Activated naive CD8-positive, alpha-beta T cell treated with anti-CD3 and anti-CD28 coated beads, Interleukin-2, amount 10 ng/mL, durations not matched to agents 7 days and 5 days (primary cell): ENCODE measurements at regions not wholly inside any gene's neighbourhood (a gene's known extent, or its start where the extent isn't known, plus 50 kb on each side); places are given as distances from the start of the nearest gene placed in this dataset.

Experiments used
- ATAC-seq: fragments of 150-1000 bp; cut with Tn5 transposase; one replicate; pipeline ENCODE4 v1.10.0; 2021; ENCODE audit warnings: low read depth, moderate library complexity
- POLR2A ChIA-PET: fragments of 350-600 bp; sonication (Branson Sonifier 250); formaldehyde crosslinking; loops from one replicate; lab custom pipeline; 2021; ENCODE audit warnings: antibody characterized with exemption; lab: Charles Lee
- DNase-seq: peaks from one replicate; pipeline ENCODE4 v3.0.0; 2021
- H3K27ac Mint-ChIP-seq: one replicate; pipeline ENCODE4 v1.8.0; 2022; ENCODE audit warnings: mild to moderate bottlenecking, mixed read lengths
- H3K27me3 Mint-ChIP-seq: one replicate; pipeline ENCODE4 v1.8.0; 2022; ENCODE audit warnings: mild to moderate bottlenecking, moderate library complexity, mixed read lengths
- H3K36me3 Mint-ChIP-seq: one replicate; pipeline ENCODE4 v1.8.0; 2021; ENCODE audit warnings: mild to moderate bottlenecking, mixed read lengths
- H3K4me1 Mint-ChIP-seq: one replicate; pipeline ENCODE4 v1.8.0; 2021; ENCODE audit warnings: mixed read lengths
- H3K4me3 Mint-ChIP-seq: one replicate; pipeline ENCODE4 v1.8.0; 2022; ENCODE audit warnings: mild to moderate bottlenecking, moderate library complexity, mixed read lengths
- H3K9me3 Mint-ChIP-seq: one replicate; pipeline ENCODE4 v1.8.0; 2021; ENCODE audit warnings: mixed read lengths

DNA sequence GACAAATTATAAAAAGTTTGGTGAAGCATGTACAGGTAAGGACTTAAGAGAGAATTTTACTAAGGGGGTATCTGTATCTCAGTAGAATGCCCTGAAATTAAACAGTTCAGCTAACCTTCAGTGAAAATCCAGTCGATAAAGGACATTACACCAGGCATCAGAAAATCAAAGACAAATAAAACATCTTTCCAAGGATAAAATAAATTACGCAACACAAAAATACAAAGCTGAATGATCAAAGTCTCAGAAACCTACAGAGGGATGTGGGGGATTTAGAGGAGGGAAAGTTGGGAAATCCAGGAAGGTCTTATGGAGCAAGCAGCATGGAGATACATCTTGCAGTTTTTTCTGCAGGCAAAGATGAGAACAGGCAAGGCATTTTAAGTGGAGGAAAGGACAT lies 384.1 kb downstream of the TNS1 start:
- POLR2A ChIA-PET = no interaction called here
- Mint-ChIP-seq H3K36me3 (no peaks in the 10 kb centered on the region), H3K4me1 (peaks cover 3% of the 10 kb centered on the region), H3K27ac (no peak overlapping the region), H3K27me3 (peaks cover 2% of the 10 kb centered on the region), H3K4me3 (no peak overlapping the region), H3K9me3 (peaks cover 2% of the 10 kb centered on the region)
- no peak for DNase-seq
- no peak for ATAC-seq

GRCh38 chr2:217617616-217618022 lies 385.2 kb downstream of the TNS1 start:
- POLR2A ChIA-PET = no interaction called here
- peaks cover 2% of the 10 kb centered on the region for H3K27me3 Mint-ChIP-seq
- no peak for DNase-seq

GRCh38 chr2:217616936-217617335 lies 385.9 kb downstream of the TNS1 start:
- no peak for DNase-seq
- no peak overlapping the region for H3K27ac Mint-ChIP-seq
- H3K27me3 Mint-ChIP-seq = peaks cover 2% of the 10 kb centered on the region
- no peak overlapping the region for H3K4me3 Mint-ChIP-seq
- no peaks in the 10 kb centered on the region for H3K9me3 Mint-ChIP-seq
- no peak for ATAC-seq
- POLR2A ChIA-PET = no interaction called here
- no peaks in the 10 kb centered on the region for H3K36me3 Mint-ChIP-seq
- H3K4me1 Mint-ChIP-seq = peaks cover 3% of the 10 kb centered on the region

More at GRCh38 chr2:217617616-217618022, 385.2 kb downstream of the TNS1 start:
- H3K36me3 Mint-ChIP-seq = no peaks in the 10 kb centered on the region
- ATAC-seq = no peak
- H3K27ac Mint-ChIP-seq = no peak overlapping the region
- peaks cover 3% of the 10 kb centered on the region for H3K4me1 Mint-ChIP-seq
- H3K4me3 Mint-ChIP-seq = no peak overlapping the region
- H3K9me3 Mint-ChIP-seq = no peaks in the 10 kb centered on the region

DNA sequence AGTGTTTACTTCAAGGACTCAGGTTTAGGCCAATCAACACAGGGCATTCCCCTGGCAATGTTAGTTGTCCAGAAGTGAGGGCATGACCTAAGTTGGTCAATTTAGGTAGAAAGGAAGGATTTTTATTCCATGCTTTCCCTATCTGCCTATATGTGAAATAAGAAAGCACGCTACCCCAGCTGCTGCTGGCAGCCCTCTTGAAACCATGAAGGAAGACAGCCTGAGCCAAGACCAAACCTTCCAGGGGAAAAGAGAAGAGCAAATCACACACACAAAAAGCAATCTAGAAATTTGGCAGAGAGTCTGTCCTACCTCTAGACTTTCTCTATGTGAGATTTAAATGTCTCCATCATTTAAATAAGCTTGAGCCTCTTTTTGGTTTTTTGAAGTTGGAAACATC lies 387.6 kb downstream of the TNS1 start:
- Mint-ChIP-seq H3K4me1 (peaks cover 17% of the 10 kb centered on the region), H3K9me3 (no peaks in the 10 kb centered on the region), H3K4me3 (no peak overlapping the region), H3K27me3 (no peaks in the 10 kb centered on the region), H3K36me3 (no peaks in the 10 kb centered on the region), H3K27ac (no peak overlapping the region)
- no peak for ATAC-seq
- POLR2A ChIA-PET = no interaction called here
- DNase-seq = no peak

- Mint-ChIP-seq H3K4me3 (no peak overlapping the region), H3K36me3 (no peaks in the 10 kb centered on the region), H3K27me3 (no peaks in the 10 kb centered on the region), H3K9me3 (no peaks in the 10 kb centered on the region), H3K4me1 (peaks cover 24% of the 10 kb centered on the region), H3K27ac (no peak overlapping the region)
- DNase-seq = no peak
- no peak for ATAC-seq
- POLR2A ChIA-PET = no interaction called here
These were observed 388.3 kb downstream of the TNS1 start for GRCh38 chr2:217614498-217614897.

DNA sequence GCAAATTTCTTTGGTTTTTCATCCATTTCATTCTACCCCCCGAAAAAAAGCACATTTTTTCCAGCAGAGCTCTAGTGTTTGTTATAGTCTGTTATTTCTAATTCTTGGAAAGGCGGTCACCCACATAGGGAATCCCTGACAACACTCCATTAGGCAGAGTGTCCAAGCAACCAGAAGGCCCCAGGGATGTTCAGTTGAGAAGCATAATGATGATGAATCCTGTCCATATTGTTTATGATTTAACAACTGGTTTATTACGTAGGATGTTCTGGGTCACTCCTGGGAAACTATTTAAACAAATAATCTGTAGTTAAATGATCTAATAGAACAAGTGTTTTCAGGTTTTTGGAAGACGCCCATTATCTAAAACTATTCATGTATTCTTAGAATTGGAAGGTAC lies 388.7 kb downstream of the TNS1 start:
- H3K4me1 Mint-ChIP-seq = peaks cover 24% of the 10 kb centered on the region
- H3K36me3 Mint-ChIP-seq = no peaks in the 10 kb centered on the region
- no peak for ATAC-seq
- H3K4me3 Mint-ChIP-seq = no peak overlapping the region
- no peaks in the 10 kb centered on the region for H3K9me3 Mint-ChIP-seq
- no peak for DNase-seq
- H3K27me3 Mint-ChIP-seq = no peaks in the 10 kb centered on the region
- H3K27ac Mint-ChIP-seq = no peak overlapping the region
- POLR2A ChIA-PET = no interaction called here

DNA sequence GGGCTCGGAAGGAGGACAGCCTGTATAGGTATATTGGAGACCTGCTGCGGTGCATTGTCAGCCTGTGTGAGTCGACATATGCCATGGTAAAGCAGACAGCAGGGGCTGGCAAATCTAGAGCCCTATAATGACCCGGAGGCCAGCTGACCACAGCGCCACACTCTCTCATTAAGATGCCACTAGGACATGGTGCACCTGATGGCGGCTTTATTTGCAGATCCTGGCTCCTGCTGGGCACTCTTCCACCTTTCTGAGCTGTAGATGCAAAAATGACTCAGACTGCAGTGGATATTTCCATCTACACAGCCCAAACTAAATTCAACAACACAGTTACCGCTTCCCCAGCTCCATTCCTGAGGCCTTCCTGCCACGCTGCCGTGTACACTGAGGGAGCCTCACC lies 389.9 kb downstream of the TNS1 start:
- Mint-ChIP-seq H3K27ac (no peak overlapping the region), H3K27me3 (no peaks in the 10 kb centered on the region), H3K4me3 (no peak overlapping the region)

GRCh38 chr2:217612211-217612610 lies 390.6 kb downstream of the TNS1 start:
- POLR2A ChIA-PET = no interaction called here
- Mint-ChIP-seq H3K4me3 (no peak overlapping the region), H3K27me3 (no peaks in the 10 kb centered on the region), H3K27ac (no peak overlapping the region), H3K4me1 (peaks cover 24% of the 10 kb centered on the region), H3K36me3 (no peaks in the 10 kb centered on the region), H3K9me3 (no peaks in the 10 kb centered on the region)
- DNase-seq (no peak), ATAC-seq (no peak)

More for the DNA sequence above, 389.9 kb downstream of the TNS1 start:
- DNase-seq (no peak), ATAC-seq (no peak)
- Mint-ChIP-seq H3K4me1 (peaks cover 24% of the 10 kb centered on the region), H3K9me3 (no peaks in the 10 kb centered on the region), H3K36me3 (no peaks in the 10 kb centered on the region)
- POLR2A ChIA-PET = no interaction called here

DNA sequence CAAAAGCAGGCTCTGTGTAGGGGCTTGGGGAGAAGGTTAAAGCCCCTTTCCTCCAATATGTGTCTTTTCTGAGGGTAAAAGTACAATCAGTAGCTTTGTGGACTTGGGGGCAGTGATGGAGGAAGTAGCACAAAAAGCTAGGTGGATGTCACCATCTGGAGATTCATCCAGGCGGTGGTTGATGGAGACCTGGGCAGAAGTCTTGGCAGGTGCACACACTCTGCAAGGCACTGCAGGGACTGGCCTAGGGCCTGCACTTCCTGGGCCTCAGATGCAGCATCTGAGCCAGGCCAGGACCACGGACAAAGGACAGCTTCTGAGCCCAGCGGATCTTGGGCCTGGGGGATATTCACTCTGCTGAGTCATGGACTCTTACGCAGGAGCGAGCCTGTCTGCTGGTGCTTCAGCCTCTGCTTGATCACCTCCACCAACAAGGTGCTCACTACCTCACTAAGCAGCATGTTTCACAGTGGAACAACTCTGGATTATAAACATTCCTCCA lies 391.1 kb downstream of the TNS1 start:
- H3K4me3 Mint-ChIP-seq = no peak overlapping the region
- POLR2A ChIA-PET = no interaction called here
- H3K9me3 Mint-ChIP-seq = no peaks in the 10 kb centered on the region
- H3K27me3 Mint-ChIP-seq = no peaks in the 10 kb centered on the region
- no peak for DNase-seq
- no peaks in the 10 kb centered on the region for H3K36me3 Mint-ChIP-seq
- peak overlapping the region; percentile 76 for H3K27ac Mint-ChIP-seq
- H3K4me1 Mint-ChIP-seq = peaks cover 25% of the 10 kb centered on the region
- ATAC-seq = no peak

DNA sequence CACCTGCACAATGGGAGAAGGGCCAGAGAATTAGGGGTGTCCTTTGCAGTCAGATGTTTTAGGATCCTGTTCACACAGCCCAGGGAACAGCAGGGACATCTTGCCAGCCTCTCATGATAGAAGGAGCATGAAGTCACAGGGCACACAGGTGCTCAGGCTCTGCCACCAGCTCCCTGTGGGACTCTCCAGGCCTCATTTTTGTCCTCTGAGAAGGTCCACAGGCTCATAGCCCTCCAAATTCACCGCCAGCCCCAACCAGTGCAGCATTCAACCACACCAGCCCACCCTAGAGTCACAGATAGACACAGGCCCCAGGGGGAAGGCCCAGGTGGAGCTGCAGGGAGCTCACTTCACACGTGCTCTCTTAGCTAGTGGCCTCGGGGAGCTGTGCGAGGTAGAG lies 391.7 kb downstream of the TNS1 start:
- POLR2A ChIA-PET = no interaction called here
- Mint-ChIP-seq H3K36me3 (no peaks in the 10 kb centered on the region), H3K4me3 (peak overlapping the region; percentile 18), H3K27me3 (no peaks in the 10 kb centered on the region), H3K9me3 (no peaks in the 10 kb centered on the region), H3K27ac (peak overlapping the region; percentile 76), H3K4me1 (peaks cover 31% of the 10 kb centered on the region)
- no peak for ATAC-seq
- DNase-seq = no peak

GRCh38 chr2:217610401-217610814 lies 392.4 kb downstream of the TNS1 start:
- H3K27ac Mint-ChIP-seq = peak overlapping the region; percentile 76
- ATAC-seq (peak; percentile 81), DNase-seq (peak; percentile 50)
- no peaks in the 10 kb centered on the region for H3K27me3 Mint-ChIP-seq
- no peaks in the 10 kb centered on the region for H3K36me3 Mint-ChIP-seq
- H3K4me3 Mint-ChIP-seq = peak overlapping the region; percentile 18
- peaks cover 32% of the 10 kb centered on the region for H3K4me1 Mint-ChIP-seq
- no peaks in the 10 kb centered on the region for H3K9me3 Mint-ChIP-seq
- POLR2A ChIA-PET = no interaction called here

DNA sequence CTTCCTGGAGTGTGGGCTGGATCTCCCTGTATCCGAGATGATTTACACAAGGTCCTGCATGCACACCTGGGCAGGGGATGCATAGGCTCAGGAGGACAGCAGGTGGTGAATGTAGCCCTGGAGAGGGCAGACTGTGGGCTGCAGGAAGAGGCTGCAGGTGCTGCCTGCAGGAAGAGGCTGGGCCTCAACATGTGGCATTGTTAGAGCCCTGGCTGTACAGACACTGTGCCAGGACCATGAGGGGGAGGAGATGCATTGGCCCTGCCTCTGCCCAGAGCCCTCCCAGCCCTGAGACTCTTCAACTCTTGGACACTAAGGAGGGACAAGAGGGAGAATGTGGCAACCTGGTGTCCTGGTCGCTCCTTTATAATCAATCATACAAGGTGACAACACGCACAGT lies 392.8 kb downstream of the TNS1 start:
- Mint-ChIP-seq H3K4me3 (no peak overlapping the region), H3K4me1 (peaks cover 29% of the 10 kb centered on the region), H3K9me3 (no peaks in the 10 kb centered on the region), H3K27me3 (peaks cover under 1% of the 10 kb centered on the region), H3K36me3 (no peaks in the 10 kb centered on the region), H3K27ac (peak overlapping the region; percentile 76)
- POLR2A ChIA-PET = no interaction called here
- ATAC-seq (no peak), DNase-seq (no peak)

GRCh38 chr2:217606296-217606695 lies 396.5 kb downstream of the TNS1 start:
- ATAC-seq = no peak
- Mint-ChIP-seq H3K4me1 (peaks cover 25% of the 10 kb centered on the region), H3K9me3 (no peaks in the 10 kb centered on the region)

GRCh38 chr2:217604527-217605194 lies 398.1 kb downstream of the TNS1 start:
- DNase-seq (no peak), ATAC-seq (no peak)
- Mint-ChIP-seq H3K27me3 (peaks cover 2% of the 10 kb centered on the region), H3K36me3 (no peaks in the 10 kb centered on the region), H3K27ac (no peak overlapping the region), H3K4me3 (no peak overlapping the region), H3K9me3 (no peaks in the 10 kb centered on the region), H3K4me1 (peaks cover 10% of the 10 kb centered on the region)
- POLR2A ChIA-PET = no interaction called here

More at GRCh38 chr2:217606296-217606695, 396.5 kb downstream of the TNS1 start:
- no peak overlapping the region for H3K27ac Mint-ChIP-seq
- H3K4me3 Mint-ChIP-seq = no peak overlapping the region
- no peak for DNase-seq
- H3K36me3 Mint-ChIP-seq = no peaks in the 10 kb centered on the region
- POLR2A ChIA-PET = no interaction called here
- H3K27me3 Mint-ChIP-seq = peaks cover 2% of the 10 kb centered on the region
